Activated CD8-positive, alpha-beta memory T cell treated with anti-CD3 and anti-CD28 coated beads for 4 hours (primary cell): ENCODE measurements at regions not wholly inside any gene's neighbourhood (a gene's known extent, or its start where the extent isn't known, plus 50 kb on each side); places are given as distances from the start of the nearest gene placed in this dataset.
"Not testable (repeated sequence)": the region's sequence is repeated elsewhere in the genome, so short reads cannot be mapped to it uniquely, and the experiment has no call there.

Source experiments
- DNase-seq, 2 donors: peaks; one replicate each; pipeline ENCODE4 v3.0.0-alpha.2; 2020; ENCODE audit warnings: low read depth in 2 of 2

DNA sequence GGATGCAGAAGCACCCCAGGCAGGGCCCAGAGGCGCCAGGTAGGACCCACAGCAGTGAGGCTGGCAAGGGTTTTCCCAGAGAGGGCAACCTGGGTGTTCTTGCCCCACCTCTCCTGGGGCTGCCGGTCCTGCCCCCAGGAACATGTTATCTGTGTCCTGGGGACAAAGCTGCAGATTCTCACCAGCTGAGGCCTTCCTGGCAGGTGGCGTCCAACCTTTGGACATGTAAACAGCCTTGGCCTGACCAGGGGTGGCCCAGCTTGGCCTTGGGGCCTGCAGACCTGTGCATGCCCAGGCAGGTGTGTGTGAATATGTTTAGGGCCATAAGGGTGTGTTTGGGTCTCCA, 101.8 kb upstream of the LARP1 start:
- no peak for DNase-seq

GRCh38 chr5:154652746-154653417, 102.3 kb upstream of the LARP1 start:
- DNase-seq: no peak

- DNase-seq: not testable (repeated sequence)
Observed at GRCh38 chr5:154651795-154652194, 103.4 kb upstream of the LARP1 start.

DNA sequence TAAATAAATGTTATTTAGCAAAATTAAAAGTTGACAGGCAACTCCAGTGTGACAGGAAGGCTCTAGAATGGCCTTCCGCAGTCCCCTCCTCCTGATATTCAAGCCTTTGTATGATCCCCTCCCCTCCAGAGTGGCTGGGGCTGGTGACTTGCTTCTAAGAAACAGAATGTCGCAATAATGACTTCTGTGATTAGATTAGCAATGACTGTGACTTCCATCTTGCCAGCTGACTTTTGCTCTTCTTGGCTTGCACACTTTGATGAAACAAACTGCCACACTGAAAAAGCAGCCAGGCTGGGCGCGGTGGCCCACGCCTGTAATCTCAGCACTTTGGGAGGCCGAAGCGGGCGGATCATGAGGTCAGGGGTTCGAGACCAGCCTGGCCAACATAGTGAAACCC, 106.5 kb upstream of the LARP1 start:
- DNase-seq: no peak

DNA sequence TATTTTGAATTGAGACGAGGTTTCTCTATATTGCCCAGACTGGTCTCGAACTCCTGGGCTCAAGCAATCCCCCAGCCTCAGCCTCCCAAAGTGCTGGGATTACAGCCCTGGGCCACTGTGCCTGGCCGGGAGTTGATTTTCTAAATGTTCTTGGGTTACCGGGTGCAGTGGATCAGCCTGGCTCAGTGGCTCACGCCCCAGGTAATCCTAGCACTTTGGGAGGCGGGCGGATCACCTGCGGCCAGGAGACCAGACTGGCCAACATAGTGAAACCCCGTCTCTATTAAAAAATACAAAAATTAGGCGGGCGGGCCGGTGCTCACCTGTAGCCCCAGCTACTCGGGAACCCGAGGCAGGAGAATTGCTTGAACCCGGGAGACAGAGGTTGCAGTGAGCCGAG, 106.9 kb upstream of the LARP1 start:
- DNase-seq: no peak

- DNase-seq: no peak
Observed at GRCh38 chr5:154647761-154648145, 107.4 kb upstream of the LARP1 start.

- no peak for DNase-seq
Observed at GRCh38 chr5:154647114-154647760, 107.9 kb upstream of the LARP1 start.

- DNase-seq: no peak
Observed at GRCh38 chr5:154646745-154647113, 108.4 kb upstream of the LARP1 start.

DNA sequence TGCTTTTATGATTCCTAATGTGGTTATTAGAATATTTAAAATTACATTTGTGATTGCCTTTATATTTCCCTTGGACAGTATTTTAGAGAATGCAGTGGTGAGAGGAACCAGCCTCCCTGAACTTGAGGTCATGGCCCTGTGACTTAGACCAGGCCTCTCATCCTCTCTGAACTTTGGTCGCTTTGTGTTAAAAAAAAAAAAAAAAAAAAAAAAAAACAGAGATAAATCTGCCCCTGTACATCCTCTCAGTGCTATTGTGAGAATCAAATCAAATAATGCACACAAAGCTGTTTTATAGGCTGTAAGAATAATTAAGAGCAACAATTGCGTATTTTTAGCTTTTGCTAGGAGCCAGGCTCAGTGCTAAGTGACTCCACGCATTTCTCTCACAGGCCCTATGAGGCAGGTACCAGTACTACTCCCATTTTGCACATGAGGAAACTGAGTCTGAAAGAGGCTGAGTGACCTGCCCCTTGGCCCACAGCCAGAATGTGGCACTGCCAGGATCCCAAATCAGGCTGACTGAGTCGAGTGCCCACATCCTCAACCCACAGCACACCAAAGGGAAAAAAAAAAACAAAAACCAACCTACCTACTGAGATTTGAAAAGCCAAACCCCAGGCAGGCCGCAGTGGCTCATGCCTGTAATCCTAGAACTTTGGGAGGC, 110.3 kb upstream of the LARP1 start:
- no peak for DNase-seq

GRCh38 chr5:154642499-154643245, 112.5 kb upstream of the LARP1 start:
- no peak for DNase-seq

DNA sequence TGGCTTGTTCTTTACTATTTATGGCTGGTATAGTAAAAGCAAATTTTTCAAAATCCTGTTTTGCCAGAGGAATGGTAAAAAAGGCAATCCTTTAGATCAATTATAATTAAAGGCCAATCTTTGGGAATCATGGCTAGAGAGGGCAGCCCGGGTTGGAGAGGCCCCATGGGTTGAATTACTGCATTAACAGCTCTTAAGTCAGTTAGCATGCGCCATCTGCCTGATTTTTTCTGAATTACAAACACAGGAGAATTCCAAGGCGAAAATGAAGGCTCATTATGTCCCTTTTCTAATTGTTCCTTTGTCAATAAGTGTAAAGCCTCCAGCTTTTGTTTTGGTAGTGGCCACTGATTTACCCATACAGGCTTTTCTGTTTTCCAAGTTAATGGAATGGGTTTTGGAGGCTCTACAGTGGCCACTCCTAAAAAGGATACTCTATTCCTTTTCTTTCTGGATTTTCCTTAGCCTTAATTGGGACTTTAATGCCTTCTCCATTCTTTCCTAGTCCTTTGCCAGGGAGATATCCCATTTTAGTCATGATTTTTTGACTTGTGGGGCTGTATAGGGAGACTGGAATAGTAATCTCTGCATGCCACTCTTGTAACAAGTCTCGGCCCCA, 114.9 kb upstream of the LARP1 start:
- DNase-seq: not testable (repeated sequence)

DNA sequence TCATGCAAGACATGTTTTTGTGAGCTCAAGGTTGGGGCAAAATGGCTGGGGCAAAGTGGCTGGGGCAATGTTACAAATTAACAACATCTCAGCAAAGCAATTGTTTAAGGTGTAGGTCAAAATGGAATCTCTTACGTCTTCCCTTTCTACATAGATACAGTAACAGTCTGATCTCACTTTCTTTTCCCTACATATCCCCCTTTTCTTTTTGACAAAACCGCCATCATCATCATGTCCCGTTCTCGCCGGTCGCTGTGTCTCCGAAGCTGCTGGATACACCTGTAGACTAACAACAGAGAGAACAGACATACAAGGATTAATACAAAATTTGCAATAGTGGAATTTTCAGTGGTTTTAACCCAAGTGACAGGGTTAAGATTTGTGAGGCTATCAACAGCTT, 118.4 kb upstream of the LARP1 start:
- not testable (repeated sequence) for DNase-seq

DNA sequence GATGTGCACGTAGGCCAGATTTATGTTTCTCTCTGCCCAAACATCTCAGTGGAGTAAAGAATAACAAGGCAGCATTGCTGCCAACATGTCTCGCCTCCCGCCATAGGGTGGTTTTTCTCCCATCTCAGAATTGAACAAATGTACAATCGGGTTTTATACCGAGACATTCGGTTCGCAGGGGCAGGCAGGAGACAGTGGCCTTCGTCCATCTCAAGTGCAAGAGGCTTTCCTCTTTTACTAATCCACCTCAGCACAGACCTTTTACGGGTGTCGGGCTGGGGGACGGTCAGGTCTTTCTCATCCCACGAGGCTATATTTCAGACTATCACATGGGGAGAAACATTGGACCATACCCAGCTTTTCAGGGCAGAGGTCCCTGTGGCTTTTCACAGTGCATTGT, 118.9 kb upstream of the LARP1 start:
- not testable (repeated sequence) for DNase-seq

DNA sequence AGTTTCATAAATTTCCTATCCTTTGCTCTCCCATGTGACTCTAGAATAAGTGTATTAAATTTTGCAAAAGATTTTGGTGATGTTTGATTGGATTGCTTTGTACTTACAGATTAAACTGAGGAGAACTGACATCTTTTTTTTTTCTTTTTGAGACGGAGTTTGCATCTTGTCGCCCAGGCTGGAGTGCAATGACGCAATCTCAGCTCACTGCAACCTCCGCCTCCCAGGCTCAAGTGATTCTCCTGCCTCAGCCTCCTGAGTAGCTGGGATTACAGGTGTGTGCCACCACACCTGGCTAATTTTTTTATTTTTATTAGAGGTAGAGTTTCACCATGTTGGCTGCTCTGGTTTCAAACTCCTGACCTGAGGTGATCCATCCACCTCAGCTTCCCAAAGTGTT, 121.4 kb upstream of the LARP1 start:
- DNase-seq: not testable (repeated sequence)

- no peak for DNase-seq
Observed at GRCh38 chr5:154631141-154631540, 124.0 kb upstream of the LARP1 start.

- no peak for DNase-seq
Observed at GRCh38 chr5:154630410-154630809, 124.8 kb upstream of the LARP1 start.

DNA sequence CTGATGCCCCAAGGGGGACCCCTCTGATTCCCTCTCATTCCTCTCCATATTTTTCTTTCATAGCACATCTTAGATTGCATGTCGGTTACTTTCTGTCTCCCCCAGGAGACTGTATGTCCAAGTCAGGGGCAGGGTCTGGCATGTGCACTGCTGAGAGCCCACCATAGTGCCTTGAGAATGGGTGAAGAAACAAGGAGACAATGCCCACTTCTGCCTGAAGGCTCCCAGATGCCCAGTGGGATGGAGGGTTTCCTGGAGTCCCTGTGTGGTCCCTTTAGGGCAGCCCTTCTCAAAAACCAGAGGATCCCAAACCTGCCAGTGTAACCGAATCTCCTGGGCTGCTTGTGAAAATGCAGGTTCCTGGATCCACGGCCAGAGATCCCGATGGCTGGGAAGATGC, 126.5 kb upstream of the LARP1 start:
- no peak for DNase-seq

DNA sequence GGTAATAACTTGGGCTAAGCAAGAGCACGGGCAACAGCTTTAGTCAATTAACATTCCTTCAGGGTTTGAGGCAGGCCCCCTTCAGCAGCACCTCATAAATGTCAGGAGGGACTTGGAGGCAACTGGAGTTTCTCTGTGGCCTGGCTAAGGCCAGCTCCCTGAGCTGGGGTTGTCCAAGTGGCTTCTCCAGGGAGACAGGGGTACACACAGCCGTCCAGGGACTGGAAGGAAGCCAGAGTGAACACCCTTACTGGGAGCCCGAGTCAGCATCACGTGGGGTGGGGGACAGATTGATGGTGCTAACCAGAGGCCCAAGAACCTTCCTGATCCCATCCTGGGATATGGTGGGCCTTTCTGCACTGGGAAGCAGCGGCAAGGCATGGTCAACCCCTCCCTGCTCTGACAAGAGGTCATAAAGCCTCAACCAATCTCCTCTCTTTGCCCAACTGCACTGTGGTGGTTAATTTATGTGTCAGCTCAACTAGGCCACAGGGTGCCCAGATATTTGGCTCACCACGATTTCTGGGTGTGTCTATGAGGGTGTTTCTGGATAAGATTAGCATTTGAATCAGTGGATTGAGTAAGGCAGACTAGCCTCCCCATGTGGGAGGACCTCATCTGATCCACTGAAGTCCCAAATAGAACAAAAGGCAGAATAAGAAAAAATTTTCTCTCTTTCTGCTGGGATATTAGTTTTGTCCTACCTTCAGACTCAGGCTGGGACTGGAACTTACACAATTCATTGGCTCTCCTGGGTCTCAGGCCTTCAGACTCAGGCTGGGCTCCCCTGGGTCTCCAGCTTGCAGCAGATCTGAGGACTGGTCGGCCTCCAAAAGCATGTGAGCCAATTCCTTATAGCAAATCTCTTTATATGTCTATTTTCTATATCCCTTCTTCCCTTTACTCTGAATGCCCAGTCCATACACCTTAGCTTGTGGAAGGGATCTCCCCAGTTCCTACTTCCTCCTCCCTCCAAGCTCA, 127.2 kb upstream of the LARP1 start:
- DNase-seq: no peak

DNA sequence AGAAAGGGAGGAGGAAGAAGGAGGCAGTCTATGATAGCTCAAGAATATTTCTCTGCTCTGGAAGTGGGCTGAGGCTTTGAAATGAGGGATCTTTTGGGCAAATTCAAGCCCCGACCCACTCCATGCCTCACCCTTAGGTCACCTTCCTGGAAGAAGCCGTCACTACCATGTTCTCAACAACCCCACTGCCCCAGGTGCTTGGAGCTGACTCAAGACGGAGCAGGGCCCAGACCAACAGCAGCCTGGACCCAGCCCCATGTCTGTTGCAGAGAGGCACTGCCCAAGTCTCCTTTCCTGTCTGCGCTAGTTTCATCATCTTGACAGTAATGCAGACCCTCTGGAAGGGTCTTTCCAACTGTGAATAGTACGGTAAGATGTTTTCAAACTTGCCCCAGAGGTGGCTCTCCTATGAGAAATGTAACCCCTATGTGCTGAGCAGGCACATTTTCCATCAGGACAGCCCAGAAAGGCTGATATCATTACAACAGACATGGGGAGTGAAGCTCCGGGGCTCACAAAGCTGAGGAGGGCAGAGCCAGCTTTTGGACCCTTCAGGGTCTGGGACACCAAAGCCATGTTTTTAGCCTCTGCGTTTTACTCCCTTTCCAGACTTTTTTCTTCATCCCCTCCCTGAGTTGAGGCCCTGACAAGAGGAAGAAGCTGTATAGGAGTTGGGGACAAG, 128.2 kb upstream of the LARP1 start:
- no peak for DNase-seq

- DNase-seq: no peak
Observed at GRCh38 chr5:154625031-154625430, 130.1 kb upstream of the LARP1 start.
